ENCODE measurements at regions not wholly inside any gene's neighbourhood (a gene's known extent, or its start where the extent isn't known, plus 50 kb on each side); places are given as distances from the start of the nearest gene placed in this dataset.
"Not testable (repeated sequence)": the region's sequence is repeated elsewhere in the genome, so short reads cannot be mapped to it uniquely, and the experiment has no call there.

GRCh38 chr14:47917344-47917954 lies 242.0 kb upstream of the MDGA2 start:
- H3K27ac ChIP-seq = no peak overlapping the region
- H3K9me3 ChIP-seq (ENCODE audit: severe bottlenecking) = no peaks in the 10 kb centered on the region
- TF ChIP-seq, protein P1, sequence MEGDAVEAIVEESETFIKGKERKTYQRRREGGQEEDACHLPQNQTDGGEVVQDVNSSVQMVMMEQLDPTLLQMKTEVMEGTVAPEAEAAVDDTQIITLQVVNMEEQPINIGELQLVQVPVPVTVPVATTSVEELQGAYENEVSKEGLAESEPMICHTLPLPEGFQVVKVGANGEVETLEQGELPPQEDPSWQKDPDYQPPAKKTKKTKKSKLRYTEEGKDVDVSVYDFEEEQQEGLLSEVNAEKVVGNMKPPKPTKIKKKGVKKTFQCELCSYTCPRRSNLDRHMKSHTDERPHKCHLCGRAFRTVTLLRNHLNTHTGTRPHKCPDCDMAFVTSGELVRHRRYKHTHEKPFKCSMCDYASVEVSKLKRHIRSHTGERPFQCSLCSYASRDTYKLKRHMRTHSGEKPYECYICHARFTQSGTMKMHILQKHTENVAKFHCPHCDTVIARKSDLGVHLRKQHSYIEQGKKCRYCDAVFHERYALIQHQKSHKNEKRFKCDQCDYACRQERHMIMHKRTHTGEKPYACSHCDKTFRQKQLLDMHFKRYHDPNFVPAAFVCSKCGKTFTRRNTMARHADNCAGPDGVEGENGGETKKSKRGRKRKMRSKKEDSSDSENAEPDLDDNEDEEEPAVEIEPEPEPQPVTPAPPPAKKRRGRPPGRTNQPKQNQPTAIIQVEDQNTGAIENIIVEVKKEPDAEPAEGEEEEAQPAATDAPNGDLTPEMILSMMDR (IDR thresholded peaks at IDR 0.05; ENCODE audit: low read depth, low read length) = peak; percentile 31; the same call in 1 of the 2 replicates
- H3K36me3 ChIP-seq = no peaks in the 10 kb centered on the region
- H3K4me3 ChIP-seq (ENCODE audit: low read depth, low read length) = no peak overlapping the region
- peak; percentile 45 for DNase-seq
- H3K27me3 ChIP-seq (ENCODE audit: insufficient read depth, low read depth, severe bottlenecking) = no peaks in the 10 kb centered on the region

DNA sequence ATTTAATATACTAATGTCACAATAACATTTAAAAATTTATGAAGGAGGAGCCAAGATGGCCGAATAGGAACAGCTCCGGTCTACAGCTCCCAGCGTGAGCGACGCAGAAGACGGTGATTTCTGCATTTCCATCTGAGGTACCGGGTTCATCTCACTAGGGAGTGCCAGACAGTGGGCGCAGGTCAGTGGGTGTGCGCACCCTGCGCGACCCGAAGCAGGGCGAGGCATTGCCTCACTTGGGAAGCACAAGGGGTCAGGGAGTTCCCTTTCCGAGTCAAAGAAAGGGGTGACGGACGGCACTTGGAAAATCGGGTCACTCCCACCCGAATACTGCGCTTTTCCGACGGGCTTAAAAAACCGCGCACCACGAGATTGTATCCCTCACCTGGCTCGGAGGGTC lies 225.7 kb upstream of the MDGA2 start:
- H3K36me3 ChIP-seq; H3K9me3 ChIP-seq (ENCODE audit: severe bottlenecking); H3K27ac ChIP-seq; H3K27me3 ChIP-seq (ENCODE audit: insufficient read depth, low read depth, severe bottlenecking); H3K4me3 ChIP-seq (ENCODE audit: low read depth, low read length); DNase-seq: not testable (repeated sequence)

DNA sequence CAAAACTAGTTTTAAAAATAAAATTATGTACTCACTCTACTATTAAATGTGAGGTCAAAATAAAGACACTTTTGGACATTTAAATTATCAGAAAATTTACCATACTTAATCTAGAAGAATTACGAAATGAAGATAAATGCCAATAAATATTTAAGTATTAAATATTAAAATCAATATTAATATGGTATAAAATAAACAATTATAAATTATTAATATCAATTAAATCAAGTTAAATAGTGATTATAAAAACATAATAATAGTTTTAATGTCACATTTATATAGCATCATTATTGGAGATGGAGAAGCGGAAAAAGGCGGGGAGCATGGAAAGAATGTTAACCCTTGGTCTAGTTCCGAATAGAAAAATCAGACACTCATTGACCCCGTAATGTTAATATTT lies 224.3 kb upstream of the MDGA2 start:
- no peak overlapping the region for H3K27ac ChIP-seq
- no peak for DNase-seq
- H3K9me3 ChIP-seq (ENCODE audit: severe bottlenecking) = no peaks in the 10 kb centered on the region
- H3K36me3 ChIP-seq = no peaks in the 10 kb centered on the region
- H3K27me3 ChIP-seq (ENCODE audit: insufficient read depth, low read depth, severe bottlenecking) = no peaks in the 10 kb centered on the region
- TF ChIP-seq, protein P1 (IDR thresholded peaks at IDR 0.05; ENCODE audit: low read depth, low read length) = no peak
- H3K4me3 ChIP-seq (ENCODE audit: low read depth, low read length) = no peak overlapping the region

GRCh38 chr14:47874350-47874749 lies 198.9 kb upstream of the MDGA2 start:
- no peaks in the 10 kb centered on the region for H3K9me3 ChIP-seq (ENCODE audit: severe bottlenecking)
- no peak for DNase-seq
- H3K4me3 ChIP-seq (ENCODE audit: low read depth, low read length) = no peak overlapping the region
- TF ChIP-seq, protein P1 (IDR thresholded peaks at IDR 0.05; ENCODE audit: low read depth, low read length) = no peak
- H3K27ac ChIP-seq = no peak overlapping the region
- no peaks in the 10 kb centered on the region for H3K36me3 ChIP-seq
- no peaks in the 10 kb centered on the region for H3K27me3 ChIP-seq (ENCODE audit: insufficient read depth, low read depth, severe bottlenecking)

DNA sequence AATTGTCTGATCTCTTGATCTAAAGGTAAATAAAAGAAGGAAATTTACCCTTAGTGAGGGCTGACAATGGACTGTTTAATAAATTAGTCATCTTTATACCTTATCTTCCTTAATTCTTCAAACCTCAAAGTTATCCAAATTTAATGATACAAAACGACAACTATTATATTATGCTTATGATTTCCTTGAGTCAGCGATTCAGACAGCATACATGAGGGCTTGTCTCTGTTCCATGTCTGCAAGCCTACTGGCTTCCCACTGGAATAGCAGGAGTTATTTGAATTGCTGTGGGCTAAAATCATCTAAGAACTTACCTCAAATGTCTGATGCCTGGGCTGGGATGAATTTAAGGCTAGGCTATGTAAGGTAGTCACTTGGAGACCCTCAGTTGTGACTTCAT lies 197.2 kb upstream of the MDGA2 start:
- Histone ChIP-seq H3K36me3 (no peaks in the 10 kb centered on the region), H3K27ac (no peak overlapping the region), H3K27me3 (ENCODE audit: insufficient read depth, low read depth, severe bottlenecking) (no peaks in the 10 kb centered on the region), H3K4me3 (ENCODE audit: low read depth, low read length) (no peak overlapping the region), H3K9me3 (ENCODE audit: severe bottlenecking) (no peaks in the 10 kb centered on the region)
- TF ChIP-seq, protein P1 (IDR thresholded peaks at IDR 0.05; ENCODE audit: low read depth, low read length) = no peak
- no peak for DNase-seq

GRCh38 chr14:47863441-47863840 lies 188.0 kb upstream of the MDGA2 start:
- H3K4me3 ChIP-seq (ENCODE audit: low read depth, low read length) = no peak overlapping the region
- no peaks in the 10 kb centered on the region for H3K36me3 ChIP-seq
- no peak for DNase-seq
- no peaks in the 10 kb centered on the region for H3K9me3 ChIP-seq (ENCODE audit: severe bottlenecking)
- H3K27ac ChIP-seq = no peak overlapping the region
- TF ChIP-seq, protein P1 (IDR thresholded peaks at IDR 0.05; ENCODE audit: low read depth, low read length) = no peak
- H3K27me3 ChIP-seq (ENCODE audit: insufficient read depth, low read depth, severe bottlenecking) = no peaks in the 10 kb centered on the region
